T-helper 2 cell treated with Interferon-gamma antibody and Interleukin-4, amounts not matched to agents 5 μg/mL and 100 μg/mL, for 36 hours (primary cell): ENCODE measurements at regions not wholly inside any gene's neighbourhood (a gene's known extent, or its start where the extent isn't known, plus 50 kb on each side); places are given as distances from the start of the nearest gene placed in this dataset.

Source experiments
- DNase-seq: peaks from one replicate; pipeline ENCODE4 v3.0.0; 2021; ENCODE audit warnings: low spot score
- H3K27ac Mint-ChIP-seq: one replicate; pipeline ENCODE4 v1.8.0; 2021; ENCODE audit warnings: mild to moderate bottlenecking, mixed read lengths
- H3K27me3 Mint-ChIP-seq: one replicate; pipeline ENCODE4 v1.8.0; 2021; ENCODE audit warnings: low read depth, mixed read lengths
- H3K36me3 Mint-ChIP-seq: one replicate; pipeline ENCODE4 v1.8.0; 2021; ENCODE audit warnings: low read depth, mixed read lengths
- H3K4me1 Mint-ChIP-seq: one replicate; pipeline ENCODE4 v1.8.0; 2021; ENCODE audit warnings: low read depth, mixed read lengths
- H3K4me3 Mint-ChIP-seq: one replicate; pipeline ENCODE4 v1.8.0; 2022; ENCODE audit warnings: mild to moderate bottlenecking, moderate library complexity, mixed read lengths
- H3K9me3 Mint-ChIP-seq: one replicate; pipeline ENCODE4 v1.8.0; 2021; ENCODE audit warnings: mixed read lengths

DNA sequence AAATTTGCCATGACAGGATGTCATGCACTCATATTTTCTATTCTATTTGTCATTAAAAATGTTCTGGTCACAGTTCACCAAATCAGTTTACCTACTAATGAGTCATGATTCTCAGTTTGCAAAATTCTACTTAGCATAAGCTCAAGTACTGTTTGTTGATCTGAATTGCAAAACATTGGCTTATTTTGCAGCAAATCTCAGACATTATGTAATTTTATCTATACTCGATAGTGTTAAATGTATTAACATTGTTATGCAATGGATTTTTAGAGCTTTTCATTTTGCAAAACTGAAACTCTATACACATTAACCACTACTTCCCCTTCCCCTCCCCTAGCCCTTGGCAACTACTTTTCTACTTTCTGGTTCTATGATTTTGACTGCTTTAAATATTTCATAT, 213.8 kb upstream of the ZFP64 start:
- peaks cover 48% of the 10 kb centered on the region for H3K4me1 Mint-ChIP-seq

GRCh38 chr20:52404671-52405070, 213.1 kb upstream of the ZFP64 start:
- Mint-ChIP-seq H3K4me1 (peaks cover 41% of the 10 kb centered on the region), H3K36me3 (no peaks in the 10 kb centered on the region), H3K4me3 (peak overlapping the region; percentile 27), H3K27me3 (peaks cover 2% of the 10 kb centered on the region), H3K9me3 (peaks cover 8% of the 10 kb centered on the region), H3K27ac (peak overlapping the region; percentile 64)
- DNase-seq, result no peak

More for the DNA sequence above, 213.8 kb upstream of the ZFP64 start:
- Mint-ChIP-seq H3K9me3 (peaks cover 8% of the 10 kb centered on the region), H3K27ac (peak overlapping the region; percentile 64), H3K27me3 (peaks cover 2% of the 10 kb centered on the region), H3K36me3 (no peaks in the 10 kb centered on the region), H3K4me3 (peak overlapping the region; percentile 27)
- no peak for DNase-seq

GRCh38 chr20:52402950-52403349, 211.4 kb upstream of the ZFP64 start:
- no peak for DNase-seq
- Mint-ChIP-seq H3K4me1 (peaks cover 37% of the 10 kb centered on the region), H3K36me3 (no peaks in the 10 kb centered on the region), H3K27me3 (no peaks in the 10 kb centered on the region), H3K4me3 (peak overlapping the region; percentile 4), H3K9me3 (peaks cover 8% of the 10 kb centered on the region), H3K27ac (peak overlapping the region; percentile 59)

- Mint-ChIP-seq H3K4me1 (peaks cover 37% of the 10 kb centered on the region), H3K9me3 (peaks cover 8% of the 10 kb centered on the region), H3K27ac (no peak overlapping the region)
Observed at GRCh38 chr20:52402514-52402913, 210.9 kb upstream of the ZFP64 start.

DNA sequence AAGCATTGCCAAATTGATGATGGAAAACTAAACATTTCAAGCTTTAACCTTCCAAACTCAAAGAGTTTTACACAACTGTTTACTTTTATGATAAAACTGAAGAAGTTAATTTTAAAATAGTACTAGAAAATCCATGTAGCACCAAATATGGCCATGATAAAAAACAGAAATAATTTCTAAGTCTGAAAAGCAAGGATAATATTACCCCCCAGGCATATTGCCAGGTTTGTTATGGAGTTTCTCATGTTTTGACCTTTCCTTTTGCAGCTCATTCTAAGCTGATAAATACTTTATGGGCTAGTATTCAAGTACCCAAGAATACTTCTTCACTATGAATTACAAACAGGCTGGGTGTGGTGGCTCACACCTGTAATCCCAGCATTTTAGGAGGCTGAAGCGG, 209.9 kb upstream of the ZFP64 start:
- DNase-seq, result no peak
- no peaks in the 10 kb centered on the region for H3K27me3 Mint-ChIP-seq
- H3K36me3 Mint-ChIP-seq, result no peaks in the 10 kb centered on the region
- H3K9me3 Mint-ChIP-seq, result no peaks in the 10 kb centered on the region
- no peak overlapping the region for H3K27ac Mint-ChIP-seq
- H3K4me3 Mint-ChIP-seq, result no peak overlapping the region
- peaks cover 32% of the 10 kb centered on the region for H3K4me1 Mint-ChIP-seq

More at GRCh38 chr20:52402514-52402913, 210.9 kb upstream of the ZFP64 start:
- no peaks in the 10 kb centered on the region for H3K27me3 Mint-ChIP-seq
- no peak overlapping the region for H3K4me3 Mint-ChIP-seq
- no peaks in the 10 kb centered on the region for H3K36me3 Mint-ChIP-seq
- DNase-seq, result no peak

DNA sequence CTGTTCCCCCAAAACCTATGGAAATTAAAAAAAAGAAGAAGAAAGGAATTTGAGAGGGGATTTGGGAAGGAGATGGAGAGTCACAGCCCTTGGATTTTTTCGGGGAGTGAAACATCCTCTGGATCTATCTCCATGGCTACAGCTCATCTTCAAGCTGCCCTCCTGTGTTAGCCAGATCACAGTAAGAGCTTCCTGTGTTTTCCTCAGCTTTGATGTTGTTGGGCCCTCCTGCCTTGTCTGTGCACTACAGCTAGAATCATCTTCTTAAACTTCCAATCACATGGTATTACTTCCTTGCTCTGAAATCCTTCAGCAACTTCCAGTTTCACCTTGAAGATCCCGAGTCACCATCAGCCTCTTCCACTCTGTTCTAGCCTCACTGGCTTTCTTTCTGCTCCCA, 207.8 kb upstream of the ZFP64 start:
- H3K9me3 Mint-ChIP-seq, result no peaks in the 10 kb centered on the region
- no peak overlapping the region for H3K4me3 Mint-ChIP-seq
- H3K27ac Mint-ChIP-seq, result no peak overlapping the region
- H3K4me1 Mint-ChIP-seq, result peaks cover 12% of the 10 kb centered on the region
- H3K36me3 Mint-ChIP-seq, result no peaks in the 10 kb centered on the region
- no peak for DNase-seq
- H3K27me3 Mint-ChIP-seq, result no peaks in the 10 kb centered on the region

DNA sequence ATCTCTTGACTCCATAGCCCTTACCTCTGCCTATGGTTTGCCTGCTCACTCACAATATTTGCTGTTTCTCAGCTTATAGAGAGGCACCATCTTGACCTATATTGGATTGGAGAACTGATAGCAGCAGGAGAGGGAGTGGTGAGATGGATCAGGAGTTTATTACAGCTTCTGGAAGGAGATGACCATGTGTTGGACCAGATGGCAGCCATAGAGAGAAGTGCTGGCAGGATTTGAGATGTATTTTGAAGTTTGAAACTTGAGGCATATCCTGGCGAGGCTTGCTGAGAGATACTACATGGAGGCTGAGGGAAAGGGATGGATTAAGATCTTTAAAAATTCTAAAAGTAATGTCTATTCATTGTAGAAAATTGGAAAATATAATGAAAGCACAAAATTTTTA, 198.0 kb upstream of the ZFP64 start:
- Mint-ChIP-seq H3K27ac (no peak overlapping the region), H3K36me3 (no peaks in the 10 kb centered on the region), H3K4me3 (no peak overlapping the region), H3K27me3 (no peaks in the 10 kb centered on the region), H3K9me3 (peaks cover 4% of the 10 kb centered on the region), H3K4me1 (no peaks in the 10 kb centered on the region)
- no peak for DNase-seq

GRCh38 chr20:52383995-52384621, 192.5 kb upstream of the ZFP64 start:
- no peak for DNase-seq
- no peaks in the 10 kb centered on the region for H3K9me3 Mint-ChIP-seq
- no peaks in the 10 kb centered on the region for H3K4me1 Mint-ChIP-seq
- H3K36me3 Mint-ChIP-seq, result no peaks in the 10 kb centered on the region
- no peaks in the 10 kb centered on the region for H3K27me3 Mint-ChIP-seq
- H3K27ac Mint-ChIP-seq, result no peak overlapping the region
- no peak overlapping the region for H3K4me3 Mint-ChIP-seq

GRCh38 chr20:52382933-52383332, 191.4 kb upstream of the ZFP64 start:
- no peaks in the 10 kb centered on the region for H3K4me1 Mint-ChIP-seq
- no peak overlapping the region for H3K27ac Mint-ChIP-seq
- no peaks in the 10 kb centered on the region for H3K36me3 Mint-ChIP-seq
- DNase-seq, result no peak
- no peaks in the 10 kb centered on the region for H3K9me3 Mint-ChIP-seq
- H3K27me3 Mint-ChIP-seq, result no peaks in the 10 kb centered on the region
- H3K4me3 Mint-ChIP-seq, result no peak overlapping the region

GRCh38 chr20:52379723-52380336, 188.3 kb upstream of the ZFP64 start:
- Mint-ChIP-seq H3K4me3 (no peak overlapping the region), H3K36me3 (no peaks in the 10 kb centered on the region), H3K4me1 (no peaks in the 10 kb centered on the region), H3K27ac (no peak overlapping the region), H3K27me3 (no peaks in the 10 kb centered on the region), H3K9me3 (no peaks in the 10 kb centered on the region)
- no peak for DNase-seq

GRCh38 chr20:52372169-52372568, 180.6 kb upstream of the ZFP64 start:
- Mint-ChIP-seq H3K27ac (no peak overlapping the region), H3K9me3 (no peaks in the 10 kb centered on the region), H3K4me1 (no peaks in the 10 kb centered on the region), H3K27me3 (no peaks in the 10 kb centered on the region), H3K4me3 (no peak overlapping the region), H3K36me3 (no peaks in the 10 kb centered on the region)
- DNase-seq, result no peak

DNA sequence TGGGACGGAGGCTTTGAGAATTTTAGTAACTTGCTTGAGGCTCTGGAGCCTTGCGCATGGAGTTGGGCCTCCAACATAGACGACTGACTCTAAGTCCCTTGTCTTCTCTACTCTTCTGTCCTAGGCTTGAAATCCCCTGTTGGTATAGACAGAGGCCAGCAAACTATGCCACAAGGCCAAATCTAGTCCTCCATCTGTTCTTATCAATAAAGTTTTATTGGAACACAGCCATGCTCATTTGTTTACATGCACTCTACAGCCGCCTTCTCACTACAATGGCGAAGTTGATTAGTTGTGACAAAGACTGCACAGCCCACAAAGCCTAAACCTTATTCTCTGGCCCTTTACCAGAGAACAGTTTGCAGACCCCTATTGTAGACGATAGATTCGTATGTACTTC, 174.1 kb upstream of the ZFP64 start:
- H3K4me3 Mint-ChIP-seq, result no peak overlapping the region
- no peaks in the 10 kb centered on the region for H3K4me1 Mint-ChIP-seq
- H3K36me3 Mint-ChIP-seq, result no peaks in the 10 kb centered on the region
- H3K27me3 Mint-ChIP-seq, result no peaks in the 10 kb centered on the region
- H3K27ac Mint-ChIP-seq, result no peak overlapping the region
- DNase-seq, result no peak
- H3K9me3 Mint-ChIP-seq, result no peaks in the 10 kb centered on the region

DNA sequence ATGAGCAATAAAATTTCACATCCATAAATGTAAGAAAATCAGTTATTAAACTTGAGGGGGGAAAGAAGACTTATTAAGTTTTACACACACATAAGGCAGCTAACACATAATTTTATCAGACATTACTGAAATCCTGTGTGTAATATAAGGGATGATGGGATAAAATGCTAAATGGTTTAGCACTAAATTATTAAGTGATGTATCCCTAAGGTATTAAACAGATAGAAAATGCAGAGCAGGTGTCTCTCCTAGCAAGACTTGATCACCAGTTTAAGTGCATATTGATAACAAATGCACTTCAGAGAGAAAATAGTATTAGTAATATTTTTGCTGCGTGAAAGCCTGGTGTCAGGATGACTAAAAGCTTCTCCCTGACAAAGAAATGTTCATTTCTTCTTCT, 172.8 kb upstream of the ZFP64 start:
- H3K27me3 Mint-ChIP-seq, result no peaks in the 10 kb centered on the region
- H3K27ac Mint-ChIP-seq, result no peak overlapping the region
- H3K36me3 Mint-ChIP-seq, result no peaks in the 10 kb centered on the region
- no peak for DNase-seq
- no peaks in the 10 kb centered on the region for H3K9me3 Mint-ChIP-seq
- H3K4me1 Mint-ChIP-seq, result no peaks in the 10 kb centered on the region
- H3K4me3 Mint-ChIP-seq, result no peak overlapping the region

- DNase-seq, result no peak
- Mint-ChIP-seq H3K27me3 (no peaks in the 10 kb centered on the region), H3K4me3 (no peak overlapping the region), H3K9me3 (no peaks in the 10 kb centered on the region), H3K4me1 (no peaks in the 10 kb centered on the region), H3K36me3 (no peaks in the 10 kb centered on the region), H3K27ac (no peak overlapping the region)
Observed at GRCh38 chr20:52361650-52362049, 170.1 kb upstream of the ZFP64 start.

GRCh38 chr20:52349806-52350205, 158.2 kb upstream of the ZFP64 start:
- no peaks in the 10 kb centered on the region for H3K4me1 Mint-ChIP-seq
- H3K9me3 Mint-ChIP-seq, result no peaks in the 10 kb centered on the region
- no peaks in the 10 kb centered on the region for H3K36me3 Mint-ChIP-seq
- no peak for DNase-seq
- no peaks in the 10 kb centered on the region for H3K27me3 Mint-ChIP-seq
- H3K27ac Mint-ChIP-seq, result no peak overlapping the region
- H3K4me3 Mint-ChIP-seq, result no peak overlapping the region
